Aorta (tissue), 5 donors: ENCODE measurements at regions not wholly inside any gene's neighbourhood (a gene's known extent, or its start where the extent isn't known, plus 50 kb on each side); places are given as distances from the start of the nearest gene placed in this dataset.

Experiments used
- ATAC-seq: fragments of 200-7000 bp; cut with Tn5 transposase; one replicate; pipeline ENCODE4 v1.9.1; 2022; ENCODE audit warnings: moderate library complexity; ENCODE audit not compliant: low FRiP score
- DNase-seq, 2 donors: peaks; one replicate each; pipeline ENCODE4 v3.0.0-alpha.2; 2020
- H3K27ac ChIP-seq, 2 donors: one replicate each; pipeline ENCODE4 v1.5.1; 2013; ENCODE audit warnings: low read length in 2 of 2, mild to moderate bottlenecking in 2 of 2, moderate library complexity in 2 of 2, control low read depth in 1 of 2, inconsistent platforms in 1 of 2, low read depth in 1 of 2
- H3K27me3 ChIP-seq, 2 donors: one replicate each; pipeline ENCODE4 v1.6.1; 2013; ENCODE audit warnings: control low read depth in 1 of 2, low read length in 1 of 2, mild to moderate bottlenecking in 1 of 2, moderate library complexity in 1 of 2; ENCODE audit not compliant: insufficient read depth in 2 of 2, control insufficient read depth in 1 of 2
- H3K36me3 ChIP-seq, 2 donors: one replicate each; pipeline ENCODE4 v1.6.1; 2013; ENCODE audit warnings: control low read depth in 1 of 2, low read length in 1 of 2, mild to moderate bottlenecking in 1 of 2; ENCODE audit not compliant: insufficient read depth in 2 of 2, control insufficient read depth in 1 of 2
- H3K4me1 ChIP-seq, 2 donors: one replicate each; pipeline ENCODE4 v1.6.1; 2013; ENCODE audit warnings: low read length in 2 of 2, control low read depth in 1 of 2, mild to moderate bottlenecking in 1 of 2, moderate library complexity in 1 of 2; ENCODE audit not compliant: insufficient read depth in 2 of 2, control insufficient read depth in 1 of 2
- H3K4me3 ChIP-seq, 2 donors: one replicate each; pipeline ENCODE4 v1.5.1; 2013; ENCODE audit warnings: low read length in 2 of 2, control low read depth in 1 of 2, mild to moderate bottlenecking in 1 of 2
- H3K9me3 ChIP-seq: one replicate; pipeline ENCODE4 v1.6.1; 2013; ENCODE audit warnings: mild to moderate bottlenecking, low read length; ENCODE audit not compliant: control insufficient read depth
- WGBS, 2 donors: extraction: QIAGEN DNeasy Blood & Tissue Kit; methylation state at CpG; one replicate each; pipeline ENCODE4 v1.1.7; 2013; 5-methylcytosine and 5-hydroxymethylcytosine counted together
- intact Hi-C, 2 donors: fragments of 100-400 bp; cut with DNase I; formaldehyde crosslinking; loops; one replicate each; pipeline versions ENCODE4 v1.14.2 to v1.15.0; 2022
- donor health status: healthy with polysubstance abuse.
- donor health status: Bipolar disorder and iron deficiency.
- donor health status: DM: no; HTN: no; CAD: no.
- donor health status: DM: no; HTN: no; CAD: no.
- donor health status: DM: yes; HTN: yes; CAD: no.

GRCh38 chr1:50346621-50347020, 76.6 kb downstream of the DMRTA2 start:
- Histone ChIP-seq H3K27ac (no peak overlapping the region), H3K27me3 (no peaks in the 10 kb centered on the region), H3K36me3 (no peaks in the 10 kb centered on the region), H3K4me3 (no peak overlapping the region), H3K9me3 (peaks cover 5% of the 10 kb centered on the region), H3K4me1 (no peaks in the 10 kb centered on the region)
- intact Hi-C loops = no loop called here
- WGBS, 2 donors = 64 to 70% methylated on average over 7 of the region's 7 CpGs
- ATAC-seq (no peak), DNase-seq (no peak)

GRCh38 chr1:50343323-50343722, 79.9 kb downstream of the DMRTA2 start:
- WGBS, 2 donors = 45 to 48% methylated on average over 5 of the region's 5 CpGs
- Histone ChIP-seq H3K4me3 (no peak overlapping the region), H3K9me3 (peaks cover 5% of the 10 kb centered on the region), H3K27ac (no peak overlapping the region), H3K36me3 (no peaks in the 10 kb centered on the region), H3K4me1 (no peaks in the 10 kb centered on the region), H3K27me3 (no peaks in the 10 kb centered on the region)
- ATAC-seq (no peak), DNase-seq (no peak)
- intact Hi-C loops = no loop called here

- intact Hi-C loops = no loop called here
- Histone ChIP-seq H3K4me1 (no peaks in the 10 kb centered on the region), H3K9me3 (peaks cover 5% of the 10 kb centered on the region), H3K4me3 (no peak overlapping the region), H3K36me3 (no peaks in the 10 kb centered on the region), H3K27ac (no peak overlapping the region), H3K27me3 (no peaks in the 10 kb centered on the region)
- DNase-seq (no peak), ATAC-seq (no peak)
Observed at GRCh38 chr1:50342525-50342924, 80.7 kb downstream of the DMRTA2 start.

- intact Hi-C loops = no loop called here
- H3K9me3 ChIP-seq = no peaks in the 10 kb centered on the region
Observed at GRCh38 chr1:50335036-50335435, 88.2 kb downstream of the DMRTA2 start.

GRCh38 chr1:50333595-50333974, 89.7 kb downstream of the DMRTA2 start:
- intact Hi-C loops = no loop called here
- Histone ChIP-seq H3K9me3 (no peaks in the 10 kb centered on the region), H3K4me1 (no peaks in the 10 kb centered on the region), H3K27ac (no peak overlapping the region), H3K27me3 (no peaks in the 10 kb centered on the region), H3K4me3 (no peak overlapping the region), H3K36me3 (no peaks in the 10 kb centered on the region)
- WGBS, 2 donors = 1 to 3% methylated on average over 26 to 37 of the region's 37 CpGs
- peak; percentile 82 for ATAC-seq
- DNase-seq = peak in 1 of 2 donors; percentile 82

More at GRCh38 chr1:50335036-50335435, 88.2 kb downstream of the DMRTA2 start:
- WGBS, 2 donors = 69 to 74% methylated on average over 5 of the region's 5 CpGs
- H3K4me3 ChIP-seq = no peak overlapping the region
- DNase-seq = no peak
- H3K27me3 ChIP-seq = no peaks in the 10 kb centered on the region
- H3K27ac ChIP-seq = no peak overlapping the region
- no peaks in the 10 kb centered on the region for H3K36me3 ChIP-seq
- no peak for ATAC-seq
- no peaks in the 10 kb centered on the region for H3K4me1 ChIP-seq

GRCh38 chr1:50332941-50333594, 90.2 kb downstream of the DMRTA2 start:
- Histone ChIP-seq H3K9me3 (no peaks in the 10 kb centered on the region), H3K27ac (no peak overlapping the region), H3K4me1 (no peaks in the 10 kb centered on the region), H3K4me3 (no peak overlapping the region), H3K27me3 (no peaks in the 10 kb centered on the region), H3K36me3 (no peaks in the 10 kb centered on the region)
- intact Hi-C loops = no loop called here
- WGBS, 2 donors = 3% methylated on average over 36 to 56 of the region's 56 CpGs
- peak; percentile 92 for ATAC-seq
- peak; percentile 60 to 83 for DNase-seq

GRCh38 chr1:50329332-50329932, 93.8 kb downstream of the DMRTA2 start:
- Histone ChIP-seq H3K36me3 (no peaks in the 10 kb centered on the region), H3K9me3 (no peaks in the 10 kb centered on the region), H3K4me1 (no peaks in the 10 kb centered on the region), H3K4me3 (no peak overlapping the region), H3K27me3 (no peaks in the 10 kb centered on the region), H3K27ac (no peak overlapping the region)
- intact Hi-C loops = no loop called here
- DNase-seq (no peak), ATAC-seq (no peak)
- 59 to 64% methylated on average over 4 of the region's 4 CpGs for WGBS, 2 donors

GRCh38 chr1:50328552-50328951, 94.7 kb downstream of the DMRTA2 start:
- Histone ChIP-seq H3K27me3 (no peaks in the 10 kb centered on the region), H3K36me3 (no peaks in the 10 kb centered on the region), H3K4me1 (no peaks in the 10 kb centered on the region), H3K27ac (no peak overlapping the region), H3K9me3 (no peaks in the 10 kb centered on the region), H3K4me3 (no peak overlapping the region)
- no peak for DNase-seq
- ATAC-seq = no peak
- intact Hi-C loops = no loop called here
- 26 to 31% methylated on average over 4 of the region's 4 CpGs for WGBS, 2 donors

GRCh38 chr1:50326026-50326425, 97.2 kb downstream of the DMRTA2 start:
- H3K4me3 ChIP-seq = no peak overlapping the region
- no peaks in the 10 kb centered on the region for H3K36me3 ChIP-seq
- H3K4me1 ChIP-seq = no peaks in the 10 kb centered on the region
- 90 to 94% methylated on average over 17 of the region's 17 CpGs for WGBS, 2 donors
- H3K27ac ChIP-seq = no peak overlapping the region
- ATAC-seq (no peak), DNase-seq (no peak)
- H3K9me3 ChIP-seq = peaks cover 2% of the 10 kb centered on the region
- H3K27me3 ChIP-seq = no peaks in the 10 kb centered on the region
- intact Hi-C loops = no loop called here
